T-helper 17 cell (primary cell): ENCODE measurements at regions not wholly inside any gene's neighbourhood (a gene's known extent, or its start where the extent isn't known, plus 50 kb on each side); places are given as distances from the start of the nearest gene placed in this dataset.

Source experiments
- ATAC-seq: fragments of 150-1000 bp; cut with Tn5 transposase; 2 replicates; pipeline ENCODE4 v1.10.0; 2021; ENCODE audit warnings: mild to moderate bottlenecking, moderate library complexity
- DNase-seq, 3 donors: peaks; one replicate each; pipeline versions ENCODE4 v3.0.0 to v3.0.0-alpha.2; 2020 to 2021
- H3K9me3 ChIP-seq: one replicate; pipeline ENCODE4 v1.7.0; 2013; ENCODE audit warnings: low read length, mild to moderate bottlenecking; ENCODE audit not compliant: control insufficient read depth, poor library complexity, severe bottlenecking
- H3K27ac Mint-ChIP-seq: one replicate; pipeline ENCODE4 v1.8.0; 2022; ENCODE audit warnings: mild to moderate bottlenecking, moderate library complexity, mixed read lengths
- H3K27me3 Mint-ChIP-seq: one replicate; pipeline ENCODE4 v1.8.0; 2022; ENCODE audit warnings: mixed read lengths
- H3K36me3 Mint-ChIP-seq: one replicate; pipeline ENCODE4 v1.8.0; 2022; ENCODE audit warnings: low read depth, mixed read lengths
- H3K4me1 Mint-ChIP-seq: one replicate; pipeline ENCODE4 v1.8.0; 2022; ENCODE audit warnings: mild to moderate bottlenecking, mixed read lengths
- H3K4me3 Mint-ChIP-seq: one replicate; pipeline ENCODE4 v1.8.0; 2022; ENCODE audit warnings: mild to moderate bottlenecking, moderate library complexity, mixed read lengths

DNA sequence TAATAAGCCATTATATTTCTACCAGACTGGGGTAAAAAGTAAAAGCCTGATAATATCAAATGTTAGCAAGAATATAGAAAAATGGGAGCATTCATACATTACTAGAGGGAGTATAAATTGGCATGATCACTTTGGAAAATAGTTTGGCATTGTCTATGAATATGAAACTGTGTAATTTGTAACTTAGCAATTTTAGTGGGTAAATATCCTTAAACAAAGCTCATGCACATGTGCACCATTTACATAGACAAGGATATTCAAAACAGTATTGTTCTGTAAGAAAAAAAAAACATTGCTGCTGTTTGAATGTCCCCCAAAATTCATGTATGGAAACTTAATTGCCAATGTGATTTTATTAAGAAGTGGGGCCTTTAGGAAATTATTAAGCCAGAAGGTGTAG lies 166.4 kb upstream of the SLC27A6 start:
- DNase-seq (no peak), ATAC-seq (no peak)
- no peaks in the 10 kb centered on the region for H3K9me3 ChIP-seq
- no peaks in the 10 kb centered on the region for H3K27me3 Mint-ChIP-seq
- H3K27ac Mint-ChIP-seq = no peak overlapping the region
- no peaks in the 10 kb centered on the region for H3K36me3 Mint-ChIP-seq
- H3K4me1 Mint-ChIP-seq = no peaks in the 10 kb centered on the region
- no peak overlapping the region for H3K4me3 Mint-ChIP-seq

- no peaks in the 10 kb centered on the region for H3K4me1 Mint-ChIP-seq
- H3K4me3 Mint-ChIP-seq = no peak overlapping the region
- ATAC-seq (no peak), DNase-seq (no peak)
- no peak overlapping the region for H3K27ac Mint-ChIP-seq
- H3K27me3 Mint-ChIP-seq = no peaks in the 10 kb centered on the region
- no peaks in the 10 kb centered on the region for H3K9me3 ChIP-seq
- no peaks in the 10 kb centered on the region for H3K36me3 Mint-ChIP-seq
Observed at GRCh38 chr5:128799945-128800344, 165.3 kb upstream of the SLC27A6 start.

GRCh38 chr5:128800377-128800776 lies 164.9 kb upstream of the SLC27A6 start:
- Mint-ChIP-seq H3K27me3 (no peaks in the 10 kb centered on the region), H3K27ac (no peak overlapping the region), H3K4me1 (no peaks in the 10 kb centered on the region)

GRCh38 chr5:128813317-128814070 lies 151.8 kb upstream of the SLC27A6 start:
- DNase-seq = no peak
- no peaks in the 10 kb centered on the region for H3K9me3 ChIP-seq
- ATAC-seq = no peak
- H3K27ac Mint-ChIP-seq = no peak overlapping the region
- H3K27me3 Mint-ChIP-seq = no peaks in the 10 kb centered on the region
- no peaks in the 10 kb centered on the region for H3K36me3 Mint-ChIP-seq
- no peak overlapping the region for H3K4me3 Mint-ChIP-seq
- no peaks in the 10 kb centered on the region for H3K4me1 Mint-ChIP-seq

More at GRCh38 chr5:128800377-128800776, 164.9 kb upstream of the SLC27A6 start:
- DNase-seq = no peak
- H3K36me3 Mint-ChIP-seq = no peaks in the 10 kb centered on the region
- ATAC-seq = no peak
- no peak overlapping the region for H3K4me3 Mint-ChIP-seq
- H3K9me3 ChIP-seq = no peaks in the 10 kb centered on the region

DNA sequence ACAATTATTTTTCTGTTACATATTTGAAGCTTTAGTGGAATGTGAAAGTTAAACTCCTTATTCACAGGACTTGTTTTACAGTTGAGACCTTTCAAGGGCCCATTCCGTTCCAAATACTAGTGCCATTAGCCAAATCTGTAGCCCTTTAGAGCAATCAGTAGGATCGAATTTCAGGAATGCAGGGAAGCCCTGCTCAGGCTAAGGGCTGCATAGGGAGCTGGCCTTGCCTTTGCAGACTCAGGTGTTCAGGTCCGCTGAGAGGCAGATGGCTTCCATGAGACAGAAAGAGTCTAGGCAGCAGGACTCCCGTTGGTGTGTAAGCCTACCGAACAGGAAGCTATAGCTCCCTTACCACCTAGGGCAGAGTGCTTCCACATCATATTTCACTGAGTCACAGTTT lies 150.1 kb upstream of the SLC27A6 start:
- DNase-seq (no peak), ATAC-seq (no peak)
- Mint-ChIP-seq H3K36me3 (no peaks in the 10 kb centered on the region), H3K27ac (no peak overlapping the region), H3K4me3 (no peak overlapping the region), H3K4me1 (no peaks in the 10 kb centered on the region), H3K27me3 (no peaks in the 10 kb centered on the region)
- no peaks in the 10 kb centered on the region for H3K9me3 ChIP-seq

- ATAC-seq (no peak), DNase-seq (no peak)
- no peaks in the 10 kb centered on the region for H3K4me1 Mint-ChIP-seq
- no peaks in the 10 kb centered on the region for H3K27me3 Mint-ChIP-seq
- no peaks in the 10 kb centered on the region for H3K9me3 ChIP-seq
- H3K27ac Mint-ChIP-seq = no peak overlapping the region
- no peaks in the 10 kb centered on the region for H3K36me3 Mint-ChIP-seq
- H3K4me3 Mint-ChIP-seq = no peak overlapping the region
Observed at GRCh38 chr5:128825826-128826225, 139.5 kb upstream of the SLC27A6 start.

- Mint-ChIP-seq H3K27me3 (no peaks in the 10 kb centered on the region), H3K4me3 (no peak overlapping the region), H3K36me3 (no peaks in the 10 kb centered on the region), H3K27ac (no peak overlapping the region), H3K4me1 (no peaks in the 10 kb centered on the region)
- no peaks in the 10 kb centered on the region for H3K9me3 ChIP-seq
- DNase-seq (no peak), ATAC-seq (no peak)
Observed at GRCh38 chr5:128826275-128826674, 139.0 kb upstream of the SLC27A6 start.

GRCh38 chr5:128836571-128836970 lies 128.7 kb upstream of the SLC27A6 start:
- H3K4me1 Mint-ChIP-seq = no peaks in the 10 kb centered on the region
- H3K4me3 Mint-ChIP-seq = no peak overlapping the region
- no peaks in the 10 kb centered on the region for H3K36me3 Mint-ChIP-seq
- ATAC-seq (no peak), DNase-seq (no peak)
- no peaks in the 10 kb centered on the region for H3K27me3 Mint-ChIP-seq
- no peaks in the 10 kb centered on the region for H3K9me3 ChIP-seq
- H3K27ac Mint-ChIP-seq = no peak overlapping the region

DNA sequence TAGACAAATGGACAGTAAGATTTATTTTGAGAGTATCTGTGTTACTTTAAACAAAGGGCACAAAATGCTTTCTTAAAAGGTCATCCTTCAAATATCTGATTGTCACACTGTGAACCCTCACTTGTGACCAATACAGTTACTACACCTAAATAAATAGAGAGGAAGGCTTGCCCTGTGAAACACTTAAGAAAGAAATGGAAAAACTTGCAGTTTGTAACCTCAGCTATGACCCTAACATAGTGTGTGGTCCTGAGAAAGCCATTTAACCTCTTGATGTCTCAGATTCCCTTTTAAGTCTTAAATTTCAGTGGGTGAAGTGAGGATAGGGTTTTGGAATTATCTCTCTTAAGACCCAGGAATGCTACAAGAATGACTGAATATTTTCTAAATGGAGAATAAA lies 126.7 kb upstream of the SLC27A6 start:
- no peaks in the 10 kb centered on the region for H3K9me3 ChIP-seq
- DNase-seq (no peak), ATAC-seq (no peak)
- H3K36me3 Mint-ChIP-seq = no peaks in the 10 kb centered on the region
- H3K4me1 Mint-ChIP-seq = no peaks in the 10 kb centered on the region
- no peaks in the 10 kb centered on the region for H3K27me3 Mint-ChIP-seq
- H3K4me3 Mint-ChIP-seq = no peak overlapping the region
- no peak overlapping the region for H3K27ac Mint-ChIP-seq

DNA sequence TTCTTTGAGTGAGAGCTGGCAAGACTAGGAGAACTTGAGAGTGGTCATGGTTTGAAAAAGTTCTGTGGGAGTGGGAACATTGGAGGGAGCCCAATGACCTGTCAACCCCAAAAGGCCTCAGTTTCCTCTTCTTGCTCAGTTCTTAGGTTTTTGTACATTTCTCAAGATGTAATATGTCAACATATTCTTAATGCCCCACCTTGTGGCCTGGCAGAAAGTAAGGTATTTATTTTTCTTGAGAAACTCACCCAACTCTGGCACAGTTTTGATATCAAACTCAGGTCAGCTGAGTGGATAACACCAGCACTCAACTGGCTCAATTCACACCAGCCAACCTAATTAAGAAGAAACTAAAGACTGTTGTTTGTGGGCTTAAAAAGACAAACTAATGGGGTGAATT lies 123.0 kb upstream of the SLC27A6 start:
- DNase-seq (no peak), ATAC-seq (no peak)
- H3K27me3 Mint-ChIP-seq = no peaks in the 10 kb centered on the region
- no peak overlapping the region for H3K27ac Mint-ChIP-seq
- no peaks in the 10 kb centered on the region for H3K36me3 Mint-ChIP-seq
- no peaks in the 10 kb centered on the region for H3K4me1 Mint-ChIP-seq
- H3K4me3 Mint-ChIP-seq = no peak overlapping the region
- H3K9me3 ChIP-seq = no peaks in the 10 kb centered on the region

DNA sequence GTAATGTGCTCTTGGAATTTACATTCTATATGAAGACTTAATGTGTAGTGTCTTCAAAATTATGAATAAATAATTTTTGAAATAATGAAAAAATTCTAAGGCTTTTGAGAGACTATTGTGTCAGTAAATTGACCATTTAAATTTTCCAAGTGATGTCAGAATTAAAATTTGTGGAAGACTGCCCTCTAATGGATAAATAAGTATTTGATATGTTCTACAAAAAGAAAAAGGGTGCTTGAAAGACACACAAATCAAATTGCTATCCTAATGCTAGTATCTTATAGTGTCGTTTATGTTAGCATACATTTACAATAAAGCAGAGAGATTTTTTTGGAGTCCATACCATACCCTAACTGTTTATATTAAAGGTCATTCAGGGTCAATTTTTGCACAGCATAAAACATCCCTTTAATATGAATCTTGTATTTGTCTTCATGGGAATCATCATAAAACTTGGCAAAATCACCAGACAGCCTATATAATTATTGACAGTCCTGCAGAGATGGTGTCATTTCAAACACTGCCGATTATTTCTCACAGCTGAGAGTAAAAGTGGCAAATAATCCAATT lies 120.8 kb upstream of the SLC27A6 start:
- Mint-ChIP-seq H3K27me3 (no peaks in the 10 kb centered on the region), H3K27ac (no peak overlapping the region), H3K36me3 (no peaks in the 10 kb centered on the region), H3K4me1 (no peaks in the 10 kb centered on the region), H3K4me3 (no peak overlapping the region)
- ATAC-seq (no peak), DNase-seq (no peak)
- H3K9me3 ChIP-seq = no peaks in the 10 kb centered on the region

DNA sequence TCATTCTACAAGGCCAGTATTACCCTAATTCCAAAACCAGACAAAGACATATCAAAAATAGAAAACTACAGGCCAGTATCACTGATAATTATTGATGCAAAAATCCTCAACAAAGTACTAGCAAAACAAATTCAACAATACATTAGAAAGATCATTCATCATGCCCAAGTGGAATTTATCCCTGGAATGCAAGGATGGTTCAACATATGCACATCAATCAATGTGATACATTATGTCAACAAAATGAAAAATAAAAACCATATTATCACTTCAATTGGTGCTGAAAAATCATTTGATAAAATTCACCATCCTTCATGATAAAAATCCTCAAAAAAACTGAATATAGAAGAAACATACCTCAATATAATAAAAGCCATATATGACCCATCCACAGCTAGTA lies 115.2 kb upstream of the SLC27A6 start:
- Mint-ChIP-seq H3K4me1 (no peaks in the 10 kb centered on the region), H3K27me3 (no peaks in the 10 kb centered on the region), H3K4me3 (no peak overlapping the region), H3K27ac (no peak overlapping the region), H3K36me3 (no peaks in the 10 kb centered on the region)
- DNase-seq (no peak), ATAC-seq (no peak)
- no peaks in the 10 kb centered on the region for H3K9me3 ChIP-seq

DNA sequence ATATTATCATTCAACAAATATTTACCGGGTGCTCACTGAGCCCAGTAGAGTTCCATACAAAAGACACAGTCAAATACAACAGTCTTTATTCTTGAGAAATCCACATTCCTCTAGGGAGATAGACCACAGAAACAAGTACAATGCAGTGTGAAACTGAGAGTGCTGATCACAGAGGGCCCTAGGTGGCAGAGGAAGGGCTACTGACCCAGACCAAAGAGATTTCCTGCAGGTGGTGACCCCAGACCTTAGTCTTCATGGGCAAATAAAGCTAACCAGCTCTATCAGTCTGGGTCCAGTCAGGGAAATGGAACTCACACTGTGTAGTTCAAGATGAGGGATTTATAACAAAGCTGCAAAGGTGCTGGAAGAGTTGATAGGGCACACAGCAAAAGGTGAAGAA lies 110.4 kb upstream of the SLC27A6 start:
- ATAC-seq (no peak), DNase-seq (no peak)
- Mint-ChIP-seq H3K4me3 (no peak overlapping the region), H3K27ac (no peak overlapping the region), H3K36me3 (no peaks in the 10 kb centered on the region), H3K4me1 (no peaks in the 10 kb centered on the region), H3K27me3 (no peaks in the 10 kb centered on the region)
- H3K9me3 ChIP-seq = peaks cover 2% of the 10 kb centered on the region

GRCh38 chr5:128857076-128857677 lies 108.1 kb upstream of the SLC27A6 start:
- no peak overlapping the region for H3K4me3 Mint-ChIP-seq
- H3K27me3 Mint-ChIP-seq = no peaks in the 10 kb centered on the region
- peaks cover 2% of the 10 kb centered on the region for H3K9me3 ChIP-seq
- H3K36me3 Mint-ChIP-seq = no peaks in the 10 kb centered on the region
- H3K27ac Mint-ChIP-seq = no peak overlapping the region
- ATAC-seq (no peak), DNase-seq (no peak)
- H3K4me1 Mint-ChIP-seq = no peaks in the 10 kb centered on the region
